ENCODE measurements at regions not wholly inside any gene's neighbourhood (a gene's known extent, or its start where the extent isn't known, plus 50 kb on each side); places are given as distances from the start of the nearest gene placed in this dataset.

GRCh38 chr3:72328755-72329277 lies 519.4 kb downstream of the SHQ1 start:
- no peak for TF ChIP-seq POLR2AphosphoS5 (IDR thresholded peaks at IDR 0.05; ENCODE audit: low read depth, low read length)
- TF ChIP-seq TAF1 (IDR thresholded peaks at IDR 0.05; ENCODE audit: low read depth, low read length): no peak
- TF ChIP-seq POLR2A (IDR thresholded peaks at IDR 0.05; ENCODE audit: low read depth, low read length): no peak
- no peak for TF ChIP-seq SPI1 (IDR thresholded peaks at IDR 0.05; ENCODE audit: low read depth, low read length)
- TF ChIP-seq PAX5 (IDR thresholded peaks at IDR 0.05; ENCODE audit: insufficient read depth, low read length, severe bottlenecking): no peak
- no peak for TF ChIP-seq POU2F2 (IDR thresholded peaks at IDR 0.05; ENCODE audit: low read depth, low read length)

Measured in GM12891 (cell line).